ENCODE measurements at regions not wholly inside any gene's neighbourhood (a gene's known extent, or its start where the extent isn't known, plus 50 kb on each side); places are given as distances from the start of the nearest gene placed in this dataset.
"Not testable (repeated sequence)": the region's sequence is repeated elsewhere in the genome, so short reads cannot be mapped to it uniquely, and the experiment has no call there.

DNA sequence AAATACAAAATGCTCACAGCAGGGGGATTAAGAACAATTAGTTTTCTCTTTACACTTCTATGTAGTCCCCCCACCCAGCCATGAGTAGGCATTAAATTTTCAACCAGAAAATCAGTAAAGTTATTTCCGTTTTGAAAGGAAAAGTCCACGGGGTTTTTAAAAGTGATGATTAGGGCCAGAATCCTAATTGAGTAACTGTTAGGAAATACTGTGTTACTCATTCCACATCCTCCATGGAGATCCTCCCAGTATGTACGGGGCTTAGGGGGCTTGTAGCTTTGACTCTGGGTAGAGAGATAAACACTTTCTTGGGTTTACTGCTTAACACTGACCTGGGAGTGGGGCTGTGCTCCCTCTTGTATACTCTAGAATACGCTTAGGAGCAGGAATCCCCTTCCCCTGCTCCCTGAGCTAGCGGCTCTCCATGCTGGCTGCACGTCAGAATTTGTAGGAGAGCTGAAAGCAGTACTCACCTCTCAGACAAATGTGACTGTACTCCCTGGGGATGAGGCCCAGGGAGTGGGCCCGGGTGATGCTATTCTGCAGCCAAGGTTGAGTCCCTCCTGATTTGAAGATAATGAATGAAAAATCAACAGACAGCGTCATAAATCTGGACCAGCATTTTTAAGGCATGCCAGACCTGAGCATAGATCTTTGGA lies 100.5 kb downstream of the SLC4A3 start:
- no peak for DNase-seq

DNA sequence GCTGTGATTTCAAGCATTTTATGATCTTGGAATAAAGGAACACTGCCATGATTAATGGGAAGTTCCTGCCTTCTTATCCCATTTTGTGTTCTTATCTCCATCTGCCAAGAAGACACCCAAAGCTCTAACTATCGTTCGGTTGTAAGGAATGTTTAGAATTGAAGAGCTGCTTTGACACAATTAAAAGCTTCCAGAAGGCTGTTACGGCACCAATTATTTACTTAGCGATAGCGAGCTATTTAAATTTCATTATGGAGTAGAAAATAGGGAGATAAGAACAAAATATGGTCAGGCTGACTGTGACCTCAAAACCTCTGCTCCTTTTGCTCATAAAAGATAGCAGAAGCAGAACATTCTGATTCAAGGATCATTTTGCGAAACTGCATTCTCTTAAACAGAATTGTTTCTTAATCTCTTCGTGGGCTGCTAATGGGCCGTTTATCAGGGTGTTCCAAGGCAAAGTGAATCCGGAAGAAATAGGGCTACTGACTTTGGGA lies 101.6 kb downstream of the SLC4A3 start:
- no peak for DNase-seq

DNA sequence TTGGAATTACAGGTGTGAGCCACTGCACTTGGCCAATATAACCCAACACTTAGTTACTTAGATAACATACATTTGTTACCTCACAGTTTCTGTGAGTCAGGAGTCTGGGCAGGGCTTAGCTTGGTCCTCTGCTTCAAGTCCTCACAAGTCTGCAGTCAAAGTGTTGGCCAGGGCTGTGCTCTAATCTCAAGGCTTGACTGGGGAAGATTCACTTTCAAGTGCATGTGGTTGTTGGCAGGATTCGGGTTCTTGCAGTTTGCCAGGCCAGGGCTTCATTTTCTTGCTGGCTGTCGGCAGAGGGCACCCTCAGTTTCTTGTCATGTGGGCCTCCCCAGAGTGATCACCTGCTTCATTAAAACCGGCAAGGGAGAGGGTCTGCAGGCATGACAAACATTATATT lies 103.7 kb downstream of the SLC4A3 start:
- DNase-seq = no peak

- no peak for DNase-seq
Observed at GRCh38 chr2:219733106-219733505, 105.7 kb downstream of the SLC4A3 start.

DNA sequence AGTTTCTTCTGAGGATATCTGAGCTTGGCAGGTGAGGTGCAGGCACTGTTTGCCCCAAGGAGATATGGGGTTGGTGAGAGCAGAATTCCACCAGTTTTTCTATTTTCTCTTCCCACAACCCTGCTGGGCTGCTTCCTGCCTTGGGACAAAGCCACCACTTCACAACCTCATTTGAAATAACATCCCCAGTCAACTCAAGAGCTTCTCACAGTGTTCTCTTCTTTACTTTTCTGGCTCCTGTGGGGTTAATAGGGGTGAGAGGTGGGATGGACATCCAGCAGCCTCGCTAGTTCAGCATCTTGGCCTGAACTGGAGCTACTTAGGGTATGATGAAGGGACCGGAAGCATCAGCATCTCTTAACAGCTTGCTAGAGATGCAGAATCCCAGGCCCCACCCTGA lies 106.3 kb downstream of the SLC4A3 start:
- no peak for DNase-seq

- peak; percentile 48 for DNase-seq
Observed at GRCh38 chr2:219736209-219736608, 108.8 kb downstream of the SLC4A3 start.

- DNase-seq = peak; percentile 2
Observed at GRCh38 chr2:219737270-219737691, 109.9 kb downstream of the SLC4A3 start.

DNA sequence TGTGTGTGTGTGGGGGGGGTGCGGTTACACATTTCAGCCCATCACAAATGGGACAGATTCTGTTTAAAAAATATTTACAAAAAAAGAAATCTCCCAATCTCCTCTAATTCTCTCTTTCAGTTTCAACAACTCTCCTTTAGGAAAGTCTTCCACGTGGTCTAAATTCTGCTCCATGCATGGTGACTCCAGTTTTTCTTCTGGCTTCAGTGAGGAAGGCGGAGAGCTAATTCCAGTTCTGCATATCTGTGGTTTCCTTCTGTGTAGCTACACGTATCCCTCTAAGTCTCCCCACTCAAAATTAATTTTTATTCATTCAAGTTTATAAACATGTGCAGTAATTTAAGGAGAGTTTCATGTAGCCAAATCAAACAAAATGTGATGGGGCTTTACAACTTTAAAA lies 111.6 kb downstream of the SLC4A3 start:
- no peak for DNase-seq

DNA sequence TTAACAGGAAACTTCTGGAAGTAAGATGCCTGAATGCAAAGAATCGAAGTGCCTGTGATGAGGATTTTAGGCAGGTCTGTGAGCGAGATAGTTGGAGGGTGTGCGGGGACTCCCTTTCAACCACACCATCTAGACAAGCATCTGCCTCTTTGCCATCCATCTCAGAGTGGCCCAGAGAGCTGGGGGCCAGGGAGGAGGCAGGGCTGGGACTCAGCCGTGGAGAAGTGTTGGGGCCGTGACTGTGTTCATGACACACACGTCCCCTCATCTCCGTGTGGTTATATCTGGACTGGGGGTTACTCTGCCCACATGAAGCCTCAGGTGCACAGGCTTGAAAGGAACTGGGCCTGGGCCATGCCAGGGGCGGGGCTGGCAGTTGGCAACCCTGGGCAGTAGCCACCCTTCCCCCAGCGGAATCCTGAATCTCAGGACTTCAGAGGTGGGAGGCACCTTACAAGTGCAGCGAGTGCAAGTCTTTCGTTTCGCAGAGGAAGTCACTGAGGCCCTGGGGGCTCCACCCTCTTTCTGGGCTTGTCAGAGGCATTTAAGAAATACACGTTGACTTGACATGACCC lies 112.5 kb downstream of the SLC4A3 start:
- no peak for DNase-seq

GRCh38 chr2:219743548-219743947 lies 116.1 kb downstream of the SLC4A3 start:
- no peak for DNase-seq

DNA sequence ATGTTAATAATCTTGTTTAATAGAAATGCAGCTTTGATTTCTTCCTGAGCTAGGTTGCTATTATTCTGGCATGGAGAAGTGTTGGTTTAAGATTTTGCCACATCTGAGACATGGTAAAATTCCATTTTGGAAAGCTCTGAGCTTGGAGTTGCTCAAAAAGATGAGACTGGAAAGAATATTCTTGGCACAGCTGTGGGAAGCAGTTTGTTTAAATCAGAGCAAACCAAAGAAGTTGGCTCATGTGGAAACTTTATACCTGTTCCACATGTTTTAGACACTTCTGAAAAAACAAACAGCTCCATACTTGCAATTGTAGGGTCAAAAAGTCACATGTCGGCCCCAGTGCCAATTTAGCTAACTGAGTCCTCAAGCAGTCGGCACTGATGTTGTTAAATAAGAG lies 116.6 kb downstream of the SLC4A3 start:
- no peak for DNase-seq

- DNase-seq = no peak
Observed at GRCh38 chr2:219744600-219744999, 117.2 kb downstream of the SLC4A3 start.

DNA sequence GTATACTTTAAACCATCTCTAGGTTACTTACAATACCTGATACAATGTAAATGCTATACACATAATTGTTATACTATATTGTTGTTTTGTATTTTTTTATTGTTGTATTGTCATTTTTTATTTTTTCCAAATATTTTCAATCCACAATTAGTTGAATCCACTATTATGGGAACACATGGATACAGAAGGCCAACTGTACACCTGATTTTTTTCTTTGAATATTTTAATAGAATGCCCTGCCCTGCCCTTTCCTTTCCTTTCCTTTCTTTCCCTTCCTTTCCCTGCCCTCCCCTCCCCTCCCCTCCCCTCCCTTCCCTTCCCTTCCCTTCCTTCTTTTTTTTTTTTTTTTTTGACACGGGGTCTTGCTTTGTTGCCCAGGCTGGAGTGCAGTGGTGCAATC lies 120.2 kb downstream of the SLC4A3 start:
- no peak for DNase-seq

- no peak for DNase-seq
Observed at GRCh38 chr2:219748671-219749570, 121.5 kb downstream of the SLC4A3 start.

DNA sequence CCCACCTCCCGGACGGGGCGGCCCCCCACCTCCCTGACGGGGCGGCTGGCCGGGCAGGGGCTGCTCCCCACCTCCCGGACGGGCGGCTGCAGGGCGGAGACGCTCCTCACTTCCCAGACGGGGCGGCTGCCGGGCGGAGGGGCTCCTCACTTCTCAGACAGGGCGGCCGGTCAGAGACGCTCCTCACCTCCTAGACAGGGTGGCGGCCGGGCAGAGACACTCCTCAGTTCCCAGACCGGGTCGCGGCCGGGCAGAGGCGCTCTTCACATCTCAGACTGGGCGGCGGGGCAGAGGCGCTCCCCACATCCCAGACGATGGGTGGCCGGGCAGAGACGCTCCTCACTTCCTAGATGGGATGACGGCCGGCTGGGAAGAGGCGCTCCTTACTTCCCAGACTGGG lies 123.7 kb downstream of the SLC4A3 start:
- DNase-seq = not testable (repeated sequence)

GRCh38 chr2:219752726-219753125 lies 125.3 kb downstream of the SLC4A3 start:
- no peak for DNase-seq

DNA sequence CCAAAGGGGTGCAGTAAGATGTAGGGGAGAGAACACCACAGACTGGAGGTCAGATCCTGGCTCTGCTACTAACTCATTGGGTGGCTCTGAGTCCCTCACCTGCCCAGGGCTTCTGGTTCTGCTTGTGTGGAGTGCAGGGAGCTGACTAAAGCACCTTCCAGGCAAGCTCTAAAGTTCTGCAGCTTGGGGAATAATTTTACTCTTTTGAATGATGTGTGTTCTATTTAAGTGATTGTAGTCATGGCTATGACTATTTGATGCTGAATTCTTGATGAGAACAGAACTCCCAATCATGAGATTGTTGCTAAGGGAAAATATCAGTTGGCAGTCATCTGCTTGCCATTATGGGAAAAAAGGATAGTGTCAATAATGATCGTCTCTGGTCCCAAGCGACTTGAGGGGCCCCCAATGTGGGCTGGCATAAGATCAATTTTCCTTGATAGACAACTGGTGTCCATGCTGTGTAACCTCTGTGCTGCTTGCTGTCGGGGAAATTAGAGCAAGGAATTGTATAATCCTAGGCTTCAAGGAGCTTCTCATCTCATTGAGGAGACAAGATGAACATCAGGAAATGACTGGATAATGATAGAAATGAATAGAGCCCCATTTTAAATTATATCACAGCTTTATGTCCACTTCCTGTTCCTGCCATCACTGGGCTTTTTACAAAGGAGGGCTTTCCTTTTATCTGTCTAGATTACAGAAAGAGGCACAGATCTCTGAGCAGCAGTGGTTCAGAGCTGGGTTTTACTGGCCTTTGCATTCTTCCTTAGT lies 131.7 kb downstream of the SLC4A3 start:
- no peak for DNase-seq

DNA sequence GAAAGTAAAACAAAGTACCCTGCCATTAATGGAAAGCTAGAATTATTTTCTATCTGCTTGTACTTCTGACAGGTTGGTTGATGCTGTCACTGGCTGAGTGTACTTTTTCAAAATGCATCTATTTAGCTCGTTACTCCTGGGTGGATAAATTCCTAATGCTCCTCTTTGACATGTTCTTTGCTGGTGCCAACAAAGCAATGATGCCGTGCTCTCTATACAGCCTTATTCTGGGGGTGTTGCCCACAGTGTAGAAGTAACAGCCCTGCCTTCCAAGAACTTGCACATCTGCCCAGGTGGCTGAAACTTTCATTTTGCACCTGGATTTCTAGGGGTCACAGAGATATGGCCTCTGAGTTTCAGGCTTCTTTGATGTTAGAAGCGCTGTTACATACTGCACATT lies 132.4 kb downstream of the SLC4A3 start:
- DNase-seq = no peak

- no peak for DNase-seq
Observed at GRCh38 chr2:219765231-219765911, 137.9 kb downstream of the SLC4A3 start.

DNA sequence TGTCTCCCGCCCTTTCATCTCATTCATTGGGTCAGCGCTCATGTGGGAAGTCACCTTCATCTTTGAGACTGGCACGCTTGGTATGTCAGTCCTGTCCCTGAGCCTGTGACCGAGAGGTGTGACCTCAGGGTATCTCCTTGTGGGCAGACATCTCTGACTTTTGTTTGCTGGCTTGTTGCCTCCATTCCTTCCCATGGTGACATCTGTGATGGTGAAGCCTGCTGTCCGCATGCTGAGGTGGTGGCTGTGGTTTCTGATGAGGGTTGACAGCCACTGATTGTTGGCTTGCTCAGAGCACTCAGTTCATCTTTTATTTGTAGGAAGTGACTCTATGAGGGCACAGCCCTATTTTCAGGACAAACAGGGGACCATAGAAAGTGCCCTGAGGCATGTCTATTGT lies 139.2 kb downstream of the SLC4A3 start:
- no peak for DNase-seq

DNA sequence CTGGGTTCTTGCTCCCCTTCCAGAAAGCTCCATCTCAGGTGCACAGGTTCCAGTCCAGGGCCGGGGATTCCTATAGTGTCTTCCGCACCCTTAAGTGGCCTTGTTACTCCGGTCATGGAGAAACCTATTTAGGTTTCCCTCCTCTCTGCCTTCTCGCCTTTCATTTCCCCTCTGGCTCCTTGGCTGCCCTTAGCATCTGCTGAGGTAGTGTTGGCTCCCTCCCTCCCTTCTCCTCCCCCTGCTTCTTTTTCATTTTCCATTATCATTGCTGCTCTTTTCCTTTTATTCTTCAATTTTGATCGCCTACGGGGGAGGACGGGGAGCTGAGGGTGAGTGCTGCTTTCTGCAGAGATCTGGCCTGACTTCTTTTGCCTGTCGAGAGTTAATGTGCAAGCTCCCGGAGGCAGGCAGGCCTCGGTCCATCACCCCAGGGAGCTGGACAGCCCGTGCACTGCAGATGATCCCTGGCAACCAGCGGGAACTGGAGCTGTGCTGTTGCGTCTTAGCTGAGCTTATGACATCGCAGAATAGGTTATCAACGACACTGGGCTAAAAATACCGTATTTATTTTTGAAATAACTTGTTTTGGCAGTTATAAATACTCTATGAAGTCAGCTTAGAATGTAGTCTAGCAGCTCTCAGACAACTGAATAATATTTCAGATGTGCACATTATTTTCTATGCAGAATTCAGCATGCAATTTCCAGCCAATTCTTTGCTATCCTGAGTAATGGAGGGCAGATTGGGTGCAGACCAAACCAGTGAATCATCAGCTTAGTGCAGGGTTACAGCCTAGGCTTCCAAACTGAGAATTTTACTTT lies 141.9 kb downstream of the SLC4A3 start:
- no peak for DNase-seq
